K562 (cell line): ENCODE measurements at regions not wholly inside any gene's neighbourhood (a gene's known extent, or its start where the extent isn't known, plus 50 kb on each side); places are given as distances from the start of the nearest gene placed in this dataset.
A peak's percentile ranks its signal among the peaks of the same experiment; 100 is the strongest.

Experiments used
- ATF7 ChIP-seq: fragments of 450-650 bp; IDR thresholded peaks from 2 replicates; pipeline ENCODE4 v1.7.1; 2014; ENCODE audit warnings: mild to moderate bottlenecking, moderate library complexity
- BCOR ChIP-seq: fragments of 450-650 bp; IDR thresholded peaks from 2 replicates; pipeline ENCODE4 v1.6.1; 2016
- CBX3 ChIP-seq, 2 experiments: IDR thresholded peaks; 1 replicate in 1 of 2; 2 replicates in 1 of 2; pipeline ENCODE4 v1.6.1; 2012; ENCODE audit warnings: inconsistent platforms in 2 of 2, low read length in 2 of 2, borderline replicate concordance in 1 of 2, control low read depth in 1 of 2
- CHD1 ChIP-seq: fragments of 200-600 bp; sonication (generic); IDR thresholded peaks from one replicate; pipeline ENCODE4 v1.6.1; 2012; ENCODE audit warnings: mild to moderate bottlenecking, moderate library complexity, low read length, inconsistent platforms
- CREB1 ChIP-seq, 2 experiments: sonication (generic) in 1 of 2; formaldehyde crosslinking in 1 of 2; IDR thresholded peaks; 2 replicates each; pipeline versions ENCODE4 v1.6.1 to v1.8.0; 2012 to 2022; ENCODE audit warnings: inconsistent platforms in 1 of 2, mild to moderate bottlenecking in 1 of 2, missing genetic modification reagents in 1 of 2, moderate library complexity in 1 of 2
- DACH1 ChIP-seq: fragments of 450-650 bp; IDR thresholded peaks from 2 replicates; pipeline ENCODE4 v1.6.1; 2018; ENCODE audit not compliant: partially characterized antibody
- DIDO1 ChIP-seq: fragments of 450-650 bp; IDR thresholded peaks from 2 replicates; pipeline ENCODE4 v1.6.1; 2016; ENCODE audit warnings: low read depth, missing biosample characterization, missing genetic modification characterization
- ELF1 ChIP-seq: fragments of 200-800 bp; sonication (Bioruptor generic); IDR thresholded peaks from 2 replicates; pipeline ENCODE4 v1.6.1; 2016; ENCODE audit warnings: missing genetic modification characterization, missing compliant biosample characterization
- FOXM1 ChIP-seq, 2 experiments: fragments of 450-650 bp in 1 of 2; sonication (generic) in 1 of 2; formaldehyde crosslinking in 1 of 2; IDR thresholded peaks; 2 replicates each; pipeline versions ENCODE4 v1.6.1 to v1.9.0; 2017 to 2022; ENCODE audit warnings: low read depth in 2 of 2, mild to moderate bottlenecking in 2 of 2, missing genetic modification reagents in 1 of 2, moderate library complexity in 1 of 2
- LARP7 ChIP-seq: fragments of 450-650 bp; IDR thresholded peaks from 2 replicates; pipeline ENCODE4 v1.6.1; 2016
- NONO ChIP-seq, 2 experiments: fragments of 200-400 bp in 1 of 2; fragments of 450-650 bp in 1 of 2; formaldehyde crosslinking in 1 of 2; IDR thresholded peaks; 2 replicates each; pipeline ENCODE4 v1.6.1; 2017; ENCODE audit warnings: low read depth in 2 of 2, mild to moderate bottlenecking in 2 of 2, moderate library complexity in 2 of 2, low read length in 1 of 2
- RBM25 ChIP-seq: fragments of 200-400 bp; formaldehyde crosslinking; IDR thresholded peaks from 2 replicates; pipeline ENCODE4 v1.6.1; 2018; ENCODE audit warnings: low read length, low read depth, moderate library complexity; ENCODE audit not compliant: severe bottlenecking
- RFX7 ChIP-seq: fragments of 250-450 bp; sonication (Bioruptor Pico); IDR thresholded peaks from 2 replicates; pipeline ENCODE4 v1.5.1; 2021; ENCODE audit warnings: mild to moderate bottlenecking
- SIX5 ChIP-seq, 2 experiments: IDR thresholded peaks; 2 replicates each; pipeline ENCODE4 v1.6.1; 2011; ENCODE audit warnings: low read length in 2 of 2, borderline replicate concordance in 1 of 2, low read depth in 1 of 2, mild to moderate bottlenecking in 1 of 2, moderate library complexity in 1 of 2; ENCODE audit not compliant: insufficient read depth in 1 of 2
- SMARCC2 ChIP-seq: fragments of 450-650 bp; IDR thresholded peaks from 2 replicates; pipeline ENCODE4 v1.6.1; 2017; ENCODE audit warnings: antibody characterized with exemption, moderate library complexity, mild to moderate bottlenecking, low read depth
- USF2 ChIP-seq: sonication (generic); formaldehyde crosslinking; IDR thresholded peaks from 2 replicates; pipeline ENCODE4 v1.5.0; 2020; ENCODE audit warnings: missing genetic modification reagents
- VEZF1 ChIP-seq: fragments of 200-800 bp; sonication (Bioruptor generic); IDR thresholded peaks from 2 replicates; pipeline ENCODE4 v1.6.1; 2017; ENCODE audit warnings: missing genetic modification characterization, missing compliant biosample characterization
- ZBTB17 ChIP-seq: fragments of 450-650 bp; formaldehyde crosslinking; IDR thresholded peaks from 2 replicates; pipeline ENCODE4 v1.4.0; 2020; ENCODE audit warnings: mild to moderate bottlenecking
- ZMIZ1 ChIP-seq, 2 experiments: fragments of 150-350 bp in 1 of 2; IDR thresholded peaks; 2 replicates each; pipeline ENCODE4 v1.6.1; 2012 to 2016; ENCODE audit warnings: low read depth in 2 of 2, low read length in 2 of 2, mild to moderate bottlenecking in 1 of 2, moderate library complexity in 1 of 2
- ZNF23 ChIP-seq: fragments of 250-450 bp; sonication (Bioruptor Pico); IDR thresholded peaks from 2 replicates; pipeline ENCODE4 v1.4.0; 2020; ENCODE audit warnings: mild to moderate bottlenecking
- ZNF316 ChIP-seq: fragments of 450-650 bp; IDR thresholded peaks from 2 replicates; pipeline ENCODE4 v1.6.1; 2016
- ZNF408 ChIP-seq: fragments of 250-450 bp; sonication (Bioruptor Pico); IDR thresholded peaks from 2 replicates; pipeline ENCODE4 v1.4.0; 2020; ENCODE audit warnings: low read depth, mild to moderate bottlenecking, moderate library complexity
- ZNF551 ChIP-seq: fragments of 250-450 bp; sonication (Bioruptor Pico); IDR thresholded peaks from 2 replicates; pipeline ENCODE4 v1.5.0; 2021; ENCODE audit warnings: mild to moderate bottlenecking, moderate library complexity
- ZNF696 ChIP-seq: fragments of 250-450 bp; sonication (Bioruptor Pico); conservative IDR thresholded peaks from 2 replicates; pipeline ENCODE4 v1.4.0; 2020; ENCODE audit warnings: mild to moderate bottlenecking, moderate library complexity

- TF ChIP-seq VEZF1 (CRISPR knock-in tag) (0 out of 2 replicates have a peak, but pooled peaks have one; percentile 23), CREB1 (IDR thresholded peaks at IDR 0.05) (peak; percentile 27; the same call in 1 of the 2 replicates), CREB1 (CRISPR knock-in tag; IDR thresholded peaks at IDR 0.05) (no peak), DIDO1 (tag) (no peak), USF2 (CRISPR knock-in tag) (no peak), RFX7 (CRISPR knock-in tag) (no peak), ZNF696 (no peak), CBX3 (IDR thresholded peaks at IDR 0.05; ENCODE audit: borderline replicate concordance in 1 of 2, low read length in 2 of 2) (peak in 1 of 2 experiments; percentile 50; a peak in 1 of 3 replicates), DACH1 (peak; percentile 83), ZBTB17 (CRISPR knock-in tag) (0 out of 2 replicates have a peak, but pooled peaks have one; percentile 35), ZNF551 (no peak), RBM25 (no peak), ZNF408 (no peak), ZNF23 (CRISPR knock-in tag) (no peak), ZMIZ1 (IDR thresholded peaks at IDR 0.05; ENCODE audit: low read depth in 2 of 2, low read length in 2 of 2) (no peak), SMARCC2 (peak; percentile 75; the same call in 1 of the 2 replicates), NONO (IDR thresholded peaks at IDR 0.05; ENCODE audit: low read depth in 2 of 2, low read length in 1 of 2) (no peak; a peak in 1 of 4 replicates), CHD1 (no peak), ZNF316 (peak; percentile 98), SIX5 (IDR thresholded peaks at IDR 0.05; ENCODE audit: borderline replicate concordance in 1 of 2, insufficient read depth in 1 of 2, low read depth in 1 of 2, low read length in 2 of 2) (no peak), LARP7 (no peak), FOXM1 (IDR thresholded peaks at IDR 0.05; ENCODE audit: low read depth) (peak; percentile 48; the same call in 1 of the 2 replicates), FOXM1 (CRISPR knock-in tag; IDR thresholded peaks at IDR 0.05; ENCODE audit: low read depth) (no peak), ATF7 (no peak), BCOR (no peak), ELF1 (no peak)
Observed at GRCh38 chr14:49970474-49971147, 77.7 kb downstream of the ARF6 start (continued).
